ENCODE measurements at regions not wholly inside any gene's neighbourhood (a gene's known extent, or its start where the extent isn't known, plus 50 kb on each side); places are given as distances from the start of the nearest gene placed in this dataset.

DNA sequence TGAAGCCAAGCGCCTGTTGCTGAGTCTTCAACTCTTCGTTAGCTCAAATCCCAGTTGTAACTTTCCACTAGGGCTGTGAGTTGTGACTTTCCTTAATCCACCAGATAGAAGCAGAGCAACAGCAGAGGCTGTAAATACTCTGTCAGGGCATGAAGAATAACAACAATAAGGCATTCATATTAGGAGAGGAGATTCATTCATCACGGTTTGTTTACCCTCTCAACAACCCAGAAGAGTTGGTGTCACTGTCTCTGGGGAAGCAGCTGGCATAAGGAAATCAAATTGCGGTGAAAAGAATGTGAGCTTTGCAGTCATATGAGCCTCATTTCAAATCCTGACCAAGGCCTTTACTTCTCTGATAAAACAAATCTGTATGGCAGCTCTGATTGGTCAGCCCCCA, 184.8 kb downstream of the SHQ1 start:
- Histone ChIP-seq H4K91ac (ENCODE audit: insufficient read depth, low read depth, low read length) (no peak overlapping the region), H2BK120ac (ENCODE audit: low read depth, low read length) (no peak overlapping the region), H3K9me3 (ENCODE audit: control insufficient read depth, insufficient read depth, low read length) (no peaks in the 10 kb centered on the region), H4K20me1 (ENCODE audit: insufficient read depth, low read length) (no peaks in the 10 kb centered on the region), H3K23ac (ENCODE audit: low read depth, low read length) (no peak overlapping the region), H3K27me3 (ENCODE audit: control insufficient read depth, insufficient read depth, low read length) (peaks cover 4% of the 10 kb centered on the region; the same call in 1 of the 2 replicates), H3K9me1 (ENCODE audit: insufficient read depth, low read length) (no peaks in the 10 kb centered on the region), H3K4ac (ENCODE audit: low read depth, low read length) (no peak overlapping the region), H2AFZ (replicated peaks; ENCODE audit: low read length, poor library complexity) (no peak overlapping the region), H3K56ac (ENCODE audit: extremely low read depth, insufficient read depth, low read length) (no peak overlapping the region), H2AK9ac (replicated peaks; ENCODE audit: low read depth, low read length, poor library complexity) (no peak overlapping the region), H2AK5ac (ENCODE audit: low read depth, low read length) (no peak overlapping the region), H3K4me2 (ENCODE audit: low read depth, low read length) (no peak overlapping the region), H3K18ac (ENCODE audit: low read depth, low read length) (no peak overlapping the region), H2BK20ac (ENCODE audit: low read depth, low read length) (no peak overlapping the region), H3K9ac (ENCODE audit: low read depth, low read length) (no peak overlapping the region), H4K5ac (ENCODE audit: low read depth, low read length) (no peak overlapping the region), H2BK5ac (ENCODE audit: low read depth, low read length, poor library complexity, severe bottlenecking) (no peak overlapping the region), H3K14ac (replicated peaks; ENCODE audit: low read depth, low read length) (no peak overlapping the region), H3K4me3 (ENCODE audit: insufficient read depth, low read depth, low read length) (no peak overlapping the region), H4K8ac (ENCODE audit: low read depth in 2 of 2, low read length in 2 of 2) (no peak overlapping the region), H3K79me1 (ENCODE audit: low read depth in 1 of 2, low read length in 2 of 2) (no peaks in the 10 kb centered on the region), H3K36me3 (ENCODE audit: control insufficient read depth, insufficient read depth, low read length) (no peaks in the 10 kb centered on the region), H3K27ac (ENCODE audit: insufficient read depth, low read length) (no peak overlapping the region), H2BK15ac (ENCODE audit: low read depth, low read length) (no peak overlapping the region), H3K4me1 (ENCODE audit: control insufficient read depth, insufficient read depth, low read length) (no peaks in the 10 kb centered on the region)
- dilution Hi-C loops (cut with HindIII; ENCODE audit: low sequenced_read_pairs, unreplicated experiment) (no loop called here), in situ Hi-C loops (cut with MboI; ENCODE audit: low sequenced_read_pairs) (no loop called here), intact Hi-C loops (cut with micrococcal nuclease) (no loop called here)
- TF ChIP-seq CHD1 (IDR thresholded peaks at IDR 0.05; ENCODE audit: low read depth, low read length), result no peak
- TF ChIP-seq, protein P1, sequence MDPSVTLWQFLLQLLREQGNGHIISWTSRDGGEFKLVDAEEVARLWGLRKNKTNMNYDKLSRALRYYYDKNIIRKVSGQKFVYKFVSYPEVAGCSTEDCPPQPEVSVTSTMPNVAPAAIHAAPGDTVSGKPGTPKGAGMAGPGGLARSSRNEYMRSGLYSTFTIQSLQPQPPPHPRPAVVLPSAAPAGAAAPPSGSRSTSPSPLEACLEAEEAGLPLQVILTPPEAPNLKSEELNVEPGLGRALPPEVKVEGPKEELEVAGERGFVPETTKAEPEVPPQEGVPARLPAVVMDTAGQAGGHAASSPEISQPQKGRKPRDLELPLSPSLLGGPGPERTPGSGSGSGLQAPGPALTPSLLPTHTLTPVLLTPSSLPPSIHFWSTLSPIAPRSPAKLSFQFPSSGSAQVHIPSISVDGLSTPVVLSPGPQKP (IDR thresholded peaks at IDR 0.05; ENCODE audit: borderline replicate concordance, low read depth, low read length), result no peak
- TF ChIP-seq, protein P2, sequence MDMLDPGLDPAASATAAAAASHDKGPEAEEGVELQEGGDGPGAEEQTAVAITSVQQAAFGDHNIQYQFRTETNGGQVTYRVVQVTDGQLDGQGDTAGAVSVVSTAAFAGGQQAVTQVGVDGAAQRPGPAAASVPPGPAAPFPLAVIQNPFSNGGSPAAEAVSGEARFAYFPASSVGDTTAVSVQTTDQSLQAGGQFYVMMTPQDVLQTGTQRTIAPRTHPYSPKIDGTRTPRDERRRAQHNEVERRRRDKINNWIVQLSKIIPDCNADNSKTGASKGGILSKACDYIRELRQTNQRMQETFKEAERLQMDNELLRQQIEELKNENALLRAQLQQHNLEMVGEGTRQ (IDR thresholded peaks at IDR 0.05; ENCODE audit: low read depth, low read length), result no peak
- no peak for TF ChIP-seq MAZ (IDR thresholded peaks at IDR 0.05; ENCODE audit: borderline replicate concordance, low read depth, low read length)
- TF ChIP-seq, protein P3, sequence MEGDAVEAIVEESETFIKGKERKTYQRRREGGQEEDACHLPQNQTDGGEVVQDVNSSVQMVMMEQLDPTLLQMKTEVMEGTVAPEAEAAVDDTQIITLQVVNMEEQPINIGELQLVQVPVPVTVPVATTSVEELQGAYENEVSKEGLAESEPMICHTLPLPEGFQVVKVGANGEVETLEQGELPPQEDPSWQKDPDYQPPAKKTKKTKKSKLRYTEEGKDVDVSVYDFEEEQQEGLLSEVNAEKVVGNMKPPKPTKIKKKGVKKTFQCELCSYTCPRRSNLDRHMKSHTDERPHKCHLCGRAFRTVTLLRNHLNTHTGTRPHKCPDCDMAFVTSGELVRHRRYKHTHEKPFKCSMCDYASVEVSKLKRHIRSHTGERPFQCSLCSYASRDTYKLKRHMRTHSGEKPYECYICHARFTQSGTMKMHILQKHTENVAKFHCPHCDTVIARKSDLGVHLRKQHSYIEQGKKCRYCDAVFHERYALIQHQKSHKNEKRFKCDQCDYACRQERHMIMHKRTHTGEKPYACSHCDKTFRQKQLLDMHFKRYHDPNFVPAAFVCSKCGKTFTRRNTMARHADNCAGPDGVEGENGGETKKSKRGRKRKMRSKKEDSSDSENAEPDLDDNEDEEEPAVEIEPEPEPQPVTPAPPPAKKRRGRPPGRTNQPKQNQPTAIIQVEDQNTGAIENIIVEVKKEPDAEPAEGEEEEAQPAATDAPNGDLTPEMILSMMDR (conservative IDR thresholded peaks at IDR 0.05; ENCODE audit: low read depth, low read length), result no peak
- no peak for TF ChIP-seq FOS (IDR thresholded peaks at IDR 0.05; ENCODE audit: low read depth, low read length)
- no peak for TF ChIP-seq RFX5 (IDR thresholded peaks at IDR 0.05; ENCODE audit: low read depth, low read length)
- TF ChIP-seq BHLHE40 (IDR thresholded peaks at IDR 0.05; ENCODE audit: low read depth, low read length), result no peak
- no peak for TF ChIP-seq NFE2L2 (IDR thresholded peaks at IDR 0.05; ENCODE audit: low read depth, low read length)
- TF ChIP-seq RCOR1 (IDR thresholded peaks at IDR 0.05; ENCODE audit: insufficient replicate concordance, low read length), result no peak
- no peak for TF ChIP-seq POLR2A (IDR thresholded peaks at IDR 0.05; ENCODE audit: low read depth, low read length)
- no peak for TF ChIP-seq MXI1 (IDR thresholded peaks at IDR 0.05; ENCODE audit: borderline replicate concordance, low read depth, low read length)
- TF ChIP-seq RAD21 (IDR thresholded peaks at IDR 0.05; ENCODE audit: low read length), result no peak
- TF ChIP-seq SMC3 (IDR thresholded peaks at IDR 0.05; ENCODE audit: low read depth, low read length), result no peak
- TF ChIP-seq CEBPB (IDR thresholded peaks at IDR 0.05; ENCODE audit: low read depth, low read length), result no peak
- no peak for TF ChIP-seq MAFK (IDR thresholded peaks at IDR 0.05; ENCODE audit: low read depth, low read length)
- no CpG with 5 or more reads among the region's 4 CpGs for WGBS, 2 experiments (ENCODE audit: extremely low coverage in 2 of 2, insufficient read length in 1 of 2)
- DNase-seq (no peak), ATAC-seq (ENCODE audit: low read depth) (no peak)
- CTCF ChIA-PET, result no interaction called here
- POLR2A ChIA-PET (ENCODE audit: unreplicated experiment), result no interaction called here
- BruUV-seq (replicated peaks), result no TSS peak

All from IMR-90 (cell line).